Brain microvascular endothelial cell (primary cell): ENCODE measurements at regions not wholly inside any gene's neighbourhood (a gene's known extent, or its start where the extent isn't known, plus 50 kb on each side); places are given as distances from the start of the nearest gene placed in this dataset.
"Not testable (repeated sequence)": the region's sequence is repeated elsewhere in the genome, so short reads cannot be mapped to it uniquely, and the experiment has no call there.

ENCODE experiments used
- DNase-seq: peaks from one replicate; pipeline ENCODE4 v3.0.0-alpha.2; 2020
- H3K27ac ChIP-seq: fragments of 250-450 bp; sonication (Bioruptor Pico); 2 replicates; pipeline ENCODE4 v1.5.1; 2020; ENCODE audit warnings: mild to moderate bottlenecking, moderate library complexity
- H3K27me3 ChIP-seq: fragments of 250-450 bp; sonication (Bioruptor Pico); replicated peaks from 2 replicates; pipeline ENCODE4 v1.5.1; 2020; ENCODE audit warnings: mild to moderate bottlenecking
- H3K36me3 ChIP-seq: fragments of 250-450 bp; sonication (Bioruptor Pico); replicated peaks from 2 replicates; pipeline ENCODE4 v1.5.1; 2020; ENCODE audit warnings: mild to moderate bottlenecking
- H3K4me3 ChIP-seq: 2 replicates; pipeline ENCODE4 v1.5.1; 2011; ENCODE audit warnings: low read depth, mild to moderate bottlenecking, control low read depth, low read length, moderate library complexity
- in situ Hi-C: cut with HindIII; loops from 2 replicates; pipeline ENCODE4 v1.10.0; 2017; ENCODE audit warnings: low sequenced_read_pairs, low pct_ligation_motif_present
- TF ChIP-seq, protein P1 (sequence below): IDR thresholded peaks from 2 replicates; pipeline ENCODE4 v1.5.1; 2011; ENCODE audit warnings: low read depth, mild to moderate bottlenecking, moderate library complexity, low read length, control low read depth, inconsistent platforms; ENCODE audit errors: missing control alignments

DNA sequence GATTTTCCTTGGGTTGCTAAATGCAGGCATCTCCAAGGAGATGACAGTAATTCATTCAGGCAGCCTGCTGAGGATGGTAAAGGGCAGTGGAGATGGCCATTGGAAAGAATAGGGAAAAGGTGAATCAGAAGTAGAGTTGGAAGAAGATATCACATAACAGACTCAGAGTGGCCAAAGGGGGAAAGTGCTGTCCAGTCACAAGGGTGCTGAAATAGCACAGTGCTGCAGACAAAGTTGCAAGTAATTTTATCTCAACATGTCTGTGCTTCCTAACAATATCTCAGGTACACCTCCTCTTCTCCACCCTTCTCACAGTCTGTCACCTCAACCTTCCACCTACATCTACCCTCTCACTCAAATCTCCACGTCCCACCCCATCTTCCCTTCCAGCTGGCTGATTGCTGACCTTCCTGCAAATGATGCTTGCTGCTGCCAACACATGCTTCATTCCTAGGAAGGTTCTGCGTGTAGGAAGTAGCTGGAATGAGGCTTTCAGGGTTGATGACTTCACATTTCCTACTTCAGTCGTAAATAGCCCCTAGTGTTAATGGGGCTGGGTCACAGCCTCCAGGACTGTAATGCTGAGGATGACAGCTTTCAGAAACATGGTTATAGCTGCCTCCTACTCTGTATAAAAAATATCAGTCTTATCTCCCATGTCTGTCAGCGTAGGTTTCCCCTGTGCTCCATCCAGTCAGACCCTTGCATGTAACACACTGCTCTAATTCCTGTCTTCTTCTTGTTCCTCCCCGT is 123.9 kb downstream of the CTNND1 start:
- H3K27me3 ChIP-seq = no peaks in the 10 kb centered on the region
- H3K4me3 ChIP-seq = no peak overlapping the region
- TF ChIP-seq, protein P1, sequence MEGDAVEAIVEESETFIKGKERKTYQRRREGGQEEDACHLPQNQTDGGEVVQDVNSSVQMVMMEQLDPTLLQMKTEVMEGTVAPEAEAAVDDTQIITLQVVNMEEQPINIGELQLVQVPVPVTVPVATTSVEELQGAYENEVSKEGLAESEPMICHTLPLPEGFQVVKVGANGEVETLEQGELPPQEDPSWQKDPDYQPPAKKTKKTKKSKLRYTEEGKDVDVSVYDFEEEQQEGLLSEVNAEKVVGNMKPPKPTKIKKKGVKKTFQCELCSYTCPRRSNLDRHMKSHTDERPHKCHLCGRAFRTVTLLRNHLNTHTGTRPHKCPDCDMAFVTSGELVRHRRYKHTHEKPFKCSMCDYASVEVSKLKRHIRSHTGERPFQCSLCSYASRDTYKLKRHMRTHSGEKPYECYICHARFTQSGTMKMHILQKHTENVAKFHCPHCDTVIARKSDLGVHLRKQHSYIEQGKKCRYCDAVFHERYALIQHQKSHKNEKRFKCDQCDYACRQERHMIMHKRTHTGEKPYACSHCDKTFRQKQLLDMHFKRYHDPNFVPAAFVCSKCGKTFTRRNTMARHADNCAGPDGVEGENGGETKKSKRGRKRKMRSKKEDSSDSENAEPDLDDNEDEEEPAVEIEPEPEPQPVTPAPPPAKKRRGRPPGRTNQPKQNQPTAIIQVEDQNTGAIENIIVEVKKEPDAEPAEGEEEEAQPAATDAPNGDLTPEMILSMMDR = no peak
- peak; percentile 37 for DNase-seq
- no peak overlapping the region for H3K27ac ChIP-seq
- in situ Hi-C loops = no loop called here
- H3K36me3 ChIP-seq = no peaks in the 10 kb centered on the region

DNA sequence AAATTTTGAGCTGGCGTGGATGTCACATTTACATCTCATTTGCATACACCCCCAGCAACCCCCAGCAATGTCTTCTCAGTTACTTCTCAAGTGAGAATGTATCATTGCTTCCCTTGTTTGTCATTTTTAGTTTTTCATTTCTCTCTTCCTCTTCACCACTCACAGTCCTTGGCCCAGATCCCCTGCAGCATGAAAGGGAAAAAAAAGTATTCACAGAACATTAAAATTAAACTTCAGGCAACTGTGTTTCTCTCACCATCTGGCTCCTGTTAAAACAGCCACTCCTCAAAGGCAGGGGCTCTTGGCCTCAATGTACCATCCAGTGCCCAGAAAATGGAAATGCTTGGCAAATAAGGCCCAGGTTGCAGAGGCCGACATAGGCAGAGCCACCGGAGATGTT is 126.8 kb downstream of the CTNND1 start:
- Histone ChIP-seq H3K27ac (no peak overlapping the region), H3K36me3 (no peaks in the 10 kb centered on the region), H3K4me3 (no peak overlapping the region), H3K27me3 (no peaks in the 10 kb centered on the region)
- TF ChIP-seq, protein P1 = no peak
- DNase-seq = no peak
- in situ Hi-C loops = no loop called here

DNA sequence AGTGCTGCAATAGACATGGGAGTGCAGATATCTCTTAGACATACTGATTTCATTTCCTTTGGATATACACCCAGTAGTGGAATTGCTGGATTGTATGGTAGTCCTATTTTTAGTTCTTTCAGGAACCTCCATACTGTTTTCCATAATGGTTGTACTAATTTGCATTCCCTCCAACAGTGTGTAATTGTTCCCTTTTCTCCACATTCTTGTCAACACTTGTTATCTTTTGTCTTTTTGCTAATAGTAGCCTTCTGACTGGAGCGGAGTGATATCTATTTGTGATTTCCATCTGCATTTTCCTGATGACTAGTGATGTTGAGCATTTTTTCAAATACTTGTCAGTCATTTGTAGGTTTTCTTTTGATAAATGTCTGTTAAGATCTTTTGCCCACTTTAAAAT is 128.9 kb downstream of the CTNND1 start:
- Histone ChIP-seq H3K27me3 (no peaks in the 10 kb centered on the region), H3K27ac (no peak overlapping the region), H3K36me3 (no peaks in the 10 kb centered on the region), H3K4me3 (no peak overlapping the region)
- TF ChIP-seq, protein P1 = no peak
- DNase-seq = no peak
- in situ Hi-C loops = no loop called here

DNA sequence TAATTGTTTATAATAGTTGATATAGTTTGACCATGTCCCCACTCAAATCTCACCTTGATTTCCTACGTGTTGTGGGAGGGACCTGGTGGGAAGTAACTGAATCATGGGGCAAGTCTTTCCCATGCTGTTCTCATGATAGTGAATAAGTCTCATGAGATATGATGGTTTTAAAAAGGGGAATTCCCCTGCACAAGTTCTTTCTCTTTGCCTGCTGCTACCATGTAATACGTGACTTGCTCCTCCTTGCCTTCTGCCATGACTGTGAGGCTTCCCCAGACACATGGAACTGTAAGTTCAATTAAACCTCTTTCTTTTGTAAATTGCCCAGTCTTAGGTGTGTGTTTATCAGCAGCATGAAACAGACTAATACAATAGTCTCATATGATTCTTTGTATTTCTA is 130.5 kb upstream of the OR9Q1 start:
- in situ Hi-C loops, H3K27me3 ChIP-seq, DNase-seq, H3K27ac ChIP-seq, H3K4me3 ChIP-seq, H3K36me3 ChIP-seq: not testable (repeated sequence)

DNA sequence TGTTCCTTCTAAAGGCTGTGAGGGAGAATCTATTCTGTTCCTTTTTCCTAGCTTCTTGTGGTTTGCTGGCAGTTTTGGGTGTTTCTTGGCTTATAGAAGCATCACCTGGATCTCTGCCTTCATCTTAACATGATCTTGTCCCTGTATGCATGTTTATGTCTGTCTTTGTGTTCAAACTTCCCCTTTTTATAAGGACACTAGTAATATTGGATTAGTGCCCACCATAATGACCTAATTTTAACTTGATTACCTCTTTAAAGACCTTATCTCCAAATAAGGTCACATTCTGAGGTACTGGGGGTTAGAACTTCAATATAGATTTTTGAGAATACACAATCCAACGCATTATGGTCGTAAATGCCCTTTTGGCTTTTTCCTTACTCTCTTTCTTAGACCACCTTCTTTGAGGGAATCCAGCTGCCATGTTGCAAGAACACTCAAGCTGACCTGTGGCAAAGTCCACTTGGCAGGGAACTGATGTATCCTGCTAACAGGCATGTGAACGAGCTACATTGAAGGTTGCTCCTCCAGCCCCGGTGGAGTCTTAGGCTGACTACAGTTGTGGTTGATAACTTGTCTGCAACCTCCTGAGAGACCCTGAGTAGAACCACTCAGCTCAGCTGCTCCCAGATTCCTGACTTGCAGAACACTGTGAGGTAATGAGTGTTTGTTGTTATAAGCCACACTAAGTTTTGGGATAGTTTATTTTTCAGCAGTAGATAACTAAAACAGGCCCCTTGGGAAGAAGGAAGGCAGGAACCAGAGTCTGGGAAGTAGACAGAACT is 127.1 kb upstream of the OR9Q1 start:
- DNase-seq = no peak
- Histone ChIP-seq H3K36me3 (no peaks in the 10 kb centered on the region), H3K4me3 (no peak overlapping the region), H3K27ac (no peak overlapping the region), H3K27me3 (no peaks in the 10 kb centered on the region)
- in situ Hi-C loops = no loop called here
- TF ChIP-seq, protein P1 = no peak

DNA sequence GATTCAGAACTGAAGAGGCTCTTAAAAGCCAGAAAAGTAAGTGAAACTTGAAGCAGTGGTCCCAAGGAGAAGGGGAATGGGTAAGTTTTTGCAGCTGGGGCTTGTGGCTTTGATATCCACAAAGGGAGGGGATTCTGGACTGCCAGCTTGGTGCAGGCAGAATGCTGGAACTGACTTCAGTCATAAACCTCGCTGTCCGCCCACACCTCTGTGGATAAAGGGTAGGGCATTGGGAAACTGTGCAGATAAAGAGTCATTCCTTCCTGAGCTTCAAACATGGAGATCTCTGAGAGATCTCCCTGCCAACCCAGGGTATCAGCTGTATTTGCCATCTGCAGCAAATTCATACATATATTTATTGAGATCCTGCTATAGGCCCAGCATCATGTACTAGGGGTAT is 124.3 kb upstream of the OR9Q1 start:
- TF ChIP-seq, protein P1 = no peak
- Histone ChIP-seq H3K36me3 (no peaks in the 10 kb centered on the region), H3K27ac (no peak overlapping the region), H3K27me3 (no peaks in the 10 kb centered on the region), H3K4me3 (no peak overlapping the region)
- in situ Hi-C loops = no loop called here
- DNase-seq = no peak
